Ishikawa (cell line): ENCODE measurements at regions not wholly inside any gene's neighbourhood (a gene's known extent, or its start where the extent isn't known, plus 50 kb on each side); places are given as distances from the start of the nearest gene placed in this dataset.

Experiments
- CEBPB ChIP-seq: IDR thresholded peaks from 2 replicates; pipeline ENCODE4 v1.6.1; 2012
- CREB1 ChIP-seq: IDR thresholded peaks from 2 replicates; pipeline ENCODE4 v1.6.1; 2012; ENCODE audit warnings: low read depth
- MAX ChIP-seq: IDR thresholded peaks from 2 replicates; pipeline ENCODE4 v1.6.1; 2012
- REST ChIP-seq: IDR thresholded peaks from 2 replicates; pipeline ENCODE4 v1.6.1; 2012; ENCODE audit warnings: low read depth, mild to moderate bottlenecking
- TAF1 ChIP-seq: IDR thresholded peaks from 2 replicates; pipeline ENCODE4 v1.6.1; 2012; ENCODE audit warnings: low read depth, mild to moderate bottlenecking
- YY1 ChIP-seq: IDR thresholded peaks from 2 replicates; pipeline ENCODE4 v1.6.1; 2012; ENCODE audit warnings: low read depth
- ZBTB7A ChIP-seq: IDR thresholded peaks from 2 replicates; pipeline ENCODE4 v1.6.1; 2012; ENCODE audit warnings: low read depth

GRCh38 chr7:35889870-35890269, 89.0 kb downstream of the SEPTIN7 start:
- TF ChIP-seq REST (no peak), CREB1 (no peak), CEBPB (no peak), TAF1 (no peak), ZBTB7A (no peak), YY1 (no peak), MAX (no peak)
